ENCODE measurements at regions not wholly inside any gene's neighbourhood (a gene's known extent, or its start where the extent isn't known, plus 50 kb on each side); places are given as distances from the start of the nearest gene placed in this dataset.
"Not testable (repeated sequence)": the region's sequence is repeated elsewhere in the genome, so short reads cannot be mapped to it uniquely, and the experiment has no call there.

DNA sequence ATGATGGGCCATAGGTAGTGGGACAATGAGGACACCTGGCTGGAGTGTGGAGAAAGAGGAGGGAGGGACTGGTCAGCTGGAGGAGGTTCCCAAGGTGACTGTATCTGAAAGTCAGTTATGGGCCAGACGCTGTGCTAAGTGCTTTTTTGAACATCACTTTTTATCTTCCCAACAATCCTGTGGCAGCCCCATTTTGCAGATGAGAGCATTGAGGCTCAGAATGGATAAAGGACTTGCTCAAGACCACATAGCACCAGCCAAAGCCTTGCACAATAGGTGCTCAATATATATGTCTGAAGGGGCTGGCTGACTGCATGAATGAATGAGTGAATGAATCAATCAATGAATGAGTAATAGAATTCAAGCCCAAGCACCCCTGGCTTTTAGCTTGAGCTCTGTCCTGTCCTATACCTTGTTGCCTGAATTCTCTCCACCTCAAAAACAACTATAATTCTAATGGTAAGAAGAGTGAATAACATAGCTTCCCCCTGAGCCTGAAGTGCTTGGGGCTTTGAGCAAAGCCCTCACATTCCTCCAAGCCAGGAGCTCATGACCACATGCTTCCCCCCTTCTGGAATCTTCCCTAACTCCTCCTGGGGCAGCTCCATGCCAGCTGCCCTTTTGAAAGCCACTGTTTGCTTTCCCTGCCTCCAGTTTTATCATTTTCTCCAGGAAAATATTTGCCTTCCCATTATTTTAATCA lies 150.9 kb downstream of the RPLP1 start:
- DNase-seq: no peak

DNA sequence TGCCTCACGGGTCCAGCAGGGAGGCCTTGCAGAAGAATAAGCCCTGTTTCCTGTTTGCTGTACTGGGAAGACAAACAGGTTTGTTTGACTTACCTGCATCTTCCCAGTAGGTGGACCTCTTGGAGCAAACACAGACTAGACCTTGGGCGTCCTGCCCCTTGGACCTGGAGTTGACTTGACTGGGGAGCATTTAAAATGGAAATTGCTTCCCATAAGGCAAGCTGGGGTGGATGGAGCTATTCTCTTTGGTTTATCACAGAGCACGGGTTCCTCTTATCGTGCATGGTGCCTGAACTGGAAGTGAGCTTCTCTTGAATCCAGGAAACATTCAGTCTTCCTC lies 151.4 kb downstream of the RPLP1 start:
- no peak for DNase-seq

DNA sequence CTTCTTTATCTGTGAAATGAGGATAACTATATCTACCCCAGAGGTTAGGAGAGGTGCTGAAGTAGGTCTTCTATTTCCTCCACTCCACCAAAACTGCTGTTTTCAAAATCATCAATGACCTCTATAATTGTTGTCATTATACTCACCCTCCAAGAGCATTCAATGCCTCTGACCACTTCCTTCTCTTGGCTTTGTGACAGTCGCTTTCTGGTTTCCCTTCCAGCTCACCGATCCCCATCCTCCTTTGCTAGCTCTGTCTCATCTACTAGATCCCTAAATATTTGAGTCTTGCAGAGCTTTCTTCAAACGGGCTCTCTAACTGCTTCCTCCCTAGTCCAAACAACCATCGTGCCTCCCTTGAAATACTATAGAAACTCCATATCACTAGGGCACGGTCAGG lies 153.5 kb downstream of the RPLP1 start:
- DNase-seq: no peak

DNA sequence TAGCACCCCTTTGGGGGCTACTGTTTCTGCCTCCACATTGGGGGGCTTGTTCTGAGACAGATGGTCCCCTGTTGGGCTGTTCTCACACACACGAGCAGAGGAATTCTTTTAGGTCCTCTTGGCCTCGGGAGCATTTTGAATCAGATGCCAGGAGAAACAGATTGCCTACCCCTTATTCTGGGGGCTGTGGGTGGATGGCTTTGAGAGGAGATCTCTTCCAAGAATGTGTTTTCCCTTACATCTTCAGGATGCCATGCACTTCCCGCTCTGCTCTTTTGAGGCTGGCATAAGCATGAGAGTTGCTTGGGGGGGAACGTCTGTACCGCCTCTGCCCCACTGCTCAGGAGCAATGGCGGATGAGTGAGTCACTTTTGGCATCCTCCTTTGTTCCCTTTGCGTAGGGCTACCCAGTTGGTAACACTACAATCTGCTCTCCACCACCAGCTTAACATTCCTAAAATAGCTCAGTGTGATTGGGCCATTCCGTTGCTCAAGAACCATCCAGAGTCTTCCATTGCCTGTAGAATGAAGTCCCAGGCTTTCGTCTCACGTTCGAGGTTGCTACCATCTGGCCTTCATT lies 154.4 kb downstream of the RPLP1 start:
- DNase-seq: no peak

DNA sequence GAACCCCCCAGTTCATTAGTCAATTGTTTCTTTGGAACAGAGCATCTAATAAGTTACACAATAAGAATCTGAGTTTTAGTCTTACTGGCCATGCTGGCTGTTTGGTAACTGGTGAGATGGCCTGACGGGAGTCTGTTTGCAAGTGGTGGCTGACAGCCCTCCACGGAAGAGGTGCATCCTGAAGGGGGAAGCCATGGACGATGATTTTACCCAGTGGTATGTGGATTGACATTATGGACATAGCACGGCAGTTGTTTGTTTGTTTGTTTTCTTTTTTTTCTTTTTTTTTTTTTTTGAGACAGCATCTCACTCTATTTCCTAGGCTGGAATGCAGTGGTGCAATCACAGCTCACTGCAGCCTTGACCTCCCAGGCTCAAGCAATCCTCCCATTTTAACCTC lies 156.0 kb downstream of the RPLP1 start:
- DNase-seq: no peak

DNA sequence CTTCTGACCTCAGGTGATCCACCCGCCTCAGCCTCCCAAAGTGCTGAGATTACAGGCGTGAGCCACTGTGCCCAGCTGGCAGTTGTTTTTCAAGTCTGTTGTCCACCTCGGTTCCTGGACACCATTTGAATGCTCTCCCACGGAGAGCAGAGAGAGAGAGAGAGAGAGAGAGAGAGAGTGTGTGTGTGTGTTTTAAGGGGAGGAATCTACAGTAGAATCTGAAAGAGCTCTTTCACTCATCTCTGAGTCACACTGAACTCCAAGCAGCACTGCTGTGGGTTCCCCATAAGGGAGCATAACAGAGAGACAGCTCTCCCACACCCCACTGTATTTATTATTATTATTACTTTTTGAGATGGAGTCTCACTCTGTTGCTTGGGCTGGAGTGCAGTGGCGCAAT lies 156.6 kb downstream of the RPLP1 start:
- DNase-seq: no peak

DNA sequence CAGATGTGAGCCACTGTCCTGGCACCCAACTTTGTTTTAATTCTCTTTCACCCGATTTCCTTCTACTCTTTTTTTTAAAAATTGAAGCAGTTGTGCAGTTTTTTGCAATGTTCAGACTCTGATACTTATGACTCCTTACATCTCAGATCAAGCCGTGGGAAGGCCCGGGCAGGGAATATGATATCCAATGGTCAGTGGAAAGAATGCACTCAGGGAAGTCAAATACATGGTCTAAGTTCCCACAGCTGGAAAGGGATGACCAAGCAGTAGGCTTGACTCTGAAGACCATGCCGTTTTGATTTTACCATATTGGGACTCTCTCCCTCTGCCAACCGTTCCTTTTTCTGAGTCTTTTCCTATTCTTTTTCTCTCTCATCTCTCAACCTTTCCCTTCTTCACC lies 157.2 kb downstream of the RPLP1 start:
- no peak for DNase-seq

DNA sequence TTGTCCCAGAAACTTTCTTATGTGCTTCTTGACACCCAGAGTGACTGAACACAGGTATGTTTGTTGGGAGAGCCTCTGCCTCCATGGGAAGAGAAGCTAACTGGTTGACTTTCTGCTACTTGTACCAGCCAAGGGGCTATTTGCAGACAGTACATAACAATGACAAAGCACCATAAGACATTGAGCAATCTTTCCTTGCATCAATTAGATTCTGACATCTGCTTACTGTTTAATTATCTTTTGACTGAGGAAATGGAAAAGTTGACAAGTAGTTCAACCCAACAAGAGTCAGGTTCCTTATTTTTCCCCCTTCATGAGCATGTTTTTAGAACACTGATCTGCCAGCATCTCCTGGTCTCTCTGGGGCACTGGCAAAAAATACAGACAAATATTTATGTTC lies 157.7 kb downstream of the RPLP1 start:
- no peak for DNase-seq

DNA sequence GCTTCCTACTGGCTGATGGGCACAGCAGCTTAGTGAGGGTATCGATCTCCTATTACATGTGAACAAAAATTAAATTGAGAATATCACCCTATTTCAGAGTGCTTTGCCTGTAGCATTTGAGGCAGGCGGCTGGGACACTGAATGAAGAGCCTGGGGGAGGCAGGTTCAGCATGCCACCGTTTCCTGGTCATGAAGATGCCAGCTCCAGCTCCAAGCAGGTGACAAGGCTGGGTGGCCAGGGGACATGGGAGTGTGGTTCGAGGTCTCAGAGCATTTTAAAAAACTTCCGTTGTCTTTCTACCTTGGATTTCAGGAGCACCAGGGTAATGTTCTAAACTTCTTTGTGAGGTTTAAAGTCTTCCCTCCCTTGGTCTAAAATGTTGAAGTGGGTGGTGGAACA lies 158.2 kb downstream of the RPLP1 start:
- DNase-seq: no peak

DNA sequence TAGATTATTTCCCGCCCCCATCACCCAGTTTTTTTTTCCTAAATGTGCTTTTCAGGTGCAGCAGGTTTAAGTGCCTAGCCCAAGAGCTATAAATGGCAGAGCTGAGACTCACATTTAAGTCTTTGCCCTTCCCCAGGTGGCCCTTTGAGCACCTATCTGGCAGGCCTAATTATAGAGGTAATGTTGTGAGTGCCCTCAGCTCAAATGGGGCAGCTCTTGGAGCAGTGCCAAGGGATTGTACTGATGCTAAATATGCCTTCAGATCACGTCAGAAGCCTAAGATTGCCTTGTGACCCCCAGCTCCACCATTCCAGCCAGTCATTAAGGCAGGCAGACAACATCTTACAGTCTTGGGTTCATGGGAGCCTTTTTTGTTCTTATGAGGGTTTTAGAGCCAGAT lies 159.5 kb downstream of the RPLP1 start:
- no peak for DNase-seq

DNA sequence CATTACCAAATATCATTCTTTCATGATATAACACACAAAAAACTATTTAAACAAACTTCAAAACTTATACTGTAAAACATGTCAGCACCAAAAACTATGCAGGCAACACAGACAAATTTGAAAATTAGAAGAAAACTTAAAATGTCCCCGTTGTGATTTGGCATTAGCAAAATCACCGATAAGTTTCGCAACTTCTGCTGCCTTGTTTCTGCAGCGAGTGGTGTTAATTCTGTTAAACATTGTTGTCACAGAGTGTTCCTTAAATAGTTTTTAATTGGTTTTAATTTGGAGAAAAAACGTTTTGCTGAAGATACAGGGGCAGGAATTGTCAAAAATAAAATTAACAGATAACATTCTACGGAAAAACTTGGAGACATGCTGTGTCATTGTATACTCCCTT lies 160.6 kb downstream of the RPLP1 start:
- DNase-seq: no peak

DNA sequence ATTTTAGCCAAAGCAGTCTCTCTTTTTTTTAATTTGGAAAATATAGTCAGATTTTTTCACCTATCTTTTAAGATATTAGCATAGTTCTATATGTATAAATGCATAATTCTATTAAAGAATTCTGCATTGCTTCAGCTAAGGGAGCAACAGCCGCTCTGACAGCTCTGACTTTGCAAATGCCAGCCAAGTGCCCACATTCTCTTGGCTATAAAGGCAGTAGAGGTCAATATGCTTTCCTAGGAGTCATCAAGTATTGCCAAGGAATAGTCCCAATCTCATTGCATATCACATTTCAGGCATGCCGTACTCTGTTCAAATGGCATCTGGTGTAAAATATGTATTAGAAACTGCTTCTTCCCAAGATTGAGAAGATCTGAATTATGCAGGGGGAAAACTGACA lies 161.4 kb downstream of the RPLP1 start:
- DNase-seq: no peak

DNA sequence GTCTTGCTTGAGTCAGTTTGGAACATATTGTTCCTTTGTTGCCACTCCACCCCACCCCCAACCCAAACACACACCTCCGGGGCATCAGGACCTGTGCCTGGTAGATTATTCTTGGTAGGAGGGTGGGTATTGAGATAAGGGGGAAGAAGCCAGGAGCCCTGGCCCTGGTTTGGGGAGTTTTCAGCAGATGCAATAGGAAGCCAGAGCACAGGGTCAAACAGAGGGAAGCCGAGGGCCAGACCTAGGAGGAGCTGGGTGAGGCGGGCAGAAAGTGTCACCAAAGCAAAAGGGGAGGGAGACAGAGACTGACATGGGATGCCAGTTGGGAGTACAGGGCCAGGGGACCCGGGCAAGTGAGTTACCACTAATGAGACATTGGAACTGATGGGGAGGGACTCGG lies 163.1 kb downstream of the RPLP1 start:
- DNase-seq: no peak

DNA sequence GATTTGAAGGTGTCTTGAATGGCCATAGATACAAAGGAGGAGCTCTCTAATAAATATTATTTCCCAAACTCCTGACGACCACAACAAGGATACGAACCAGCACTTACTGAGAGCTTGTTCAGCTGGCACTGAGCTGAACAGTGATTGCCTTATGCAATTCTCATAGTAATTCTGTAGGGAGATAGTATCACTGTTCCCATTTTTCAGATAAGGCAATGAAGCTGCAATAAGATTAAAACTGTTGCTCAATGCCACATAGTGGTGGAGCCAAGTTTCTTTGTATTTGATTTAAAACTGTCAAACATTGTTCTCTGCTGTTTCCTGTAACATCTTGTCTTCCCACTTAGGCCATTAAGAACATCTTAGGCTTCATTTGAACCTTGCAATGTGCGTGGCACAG lies 163.9 kb downstream of the RPLP1 start:
- no peak for DNase-seq

DNA sequence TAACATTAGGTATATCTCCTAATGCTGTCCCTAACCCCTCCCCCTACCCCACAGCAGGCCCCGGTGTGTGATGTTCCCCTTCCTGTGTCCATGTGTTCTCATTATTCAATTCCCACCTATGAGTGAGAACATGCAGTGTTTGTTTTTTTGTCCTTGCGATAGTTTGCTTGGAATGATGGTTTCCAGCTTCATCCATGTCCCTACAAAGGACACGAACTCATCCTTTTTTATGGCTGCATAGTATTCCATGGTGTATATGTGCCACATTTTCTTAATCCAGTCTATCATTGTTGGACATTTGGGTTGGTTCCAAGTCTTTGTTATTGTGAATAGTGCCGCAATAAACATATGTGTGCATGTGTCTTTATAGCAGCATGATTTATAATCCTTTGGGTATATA lies 164.5 kb downstream of the RPLP1 start:
- DNase-seq: not testable (repeated sequence)

DNA sequence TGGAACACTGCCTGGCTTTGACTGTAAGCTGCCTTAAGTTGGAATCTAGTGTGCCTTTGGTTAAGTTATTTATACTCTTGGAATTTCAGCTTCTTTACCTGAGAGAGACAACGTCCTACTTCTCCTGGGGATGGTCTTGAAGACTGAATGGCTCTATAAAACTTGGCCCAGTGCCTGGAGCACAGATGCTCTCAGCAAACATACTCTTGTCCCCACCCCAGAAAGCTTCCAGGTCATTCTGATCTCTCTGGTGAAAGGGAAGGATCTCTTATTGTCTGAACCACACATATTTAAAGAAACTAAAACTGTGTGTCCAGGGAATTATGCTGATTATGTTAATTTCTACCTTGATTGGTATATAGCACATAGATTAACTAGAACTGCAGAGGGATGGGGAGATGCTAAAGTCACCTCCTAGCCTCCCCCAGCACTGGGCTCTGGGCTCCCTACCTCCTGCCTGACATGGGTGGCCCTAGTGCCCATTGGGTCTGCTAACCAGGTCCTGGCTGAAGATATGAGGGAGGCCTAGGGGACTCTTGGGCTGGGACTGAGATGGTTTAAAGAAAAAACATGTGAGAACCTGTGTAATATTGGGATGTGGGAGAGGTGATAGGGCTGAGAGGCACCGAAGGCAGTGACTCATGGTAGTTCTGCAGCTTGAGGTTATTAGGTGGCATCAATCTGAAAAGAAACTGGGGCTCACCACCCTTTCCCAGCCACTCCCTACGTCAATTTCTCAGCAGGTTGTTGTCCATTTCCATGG lies 171.0 kb downstream of the RPLP1 start:
- DNase-seq: no peak

DNA sequence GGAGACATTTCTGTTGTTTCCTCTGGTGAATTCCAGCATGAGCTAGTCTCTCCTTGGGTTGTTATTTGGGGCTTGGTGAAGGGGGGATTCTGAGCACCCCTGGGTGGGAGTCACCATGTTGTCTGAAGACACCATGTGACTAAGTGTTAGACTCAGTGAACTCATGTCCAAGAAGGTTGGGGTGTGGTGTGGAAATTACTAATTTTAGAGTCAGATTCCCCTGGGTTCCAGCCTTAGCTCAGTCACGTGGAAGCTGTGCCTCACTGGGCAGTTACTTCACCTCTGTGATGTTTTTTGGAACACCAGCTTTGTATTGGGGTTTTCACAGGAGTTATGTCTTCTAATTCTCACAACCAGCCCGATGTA lies 171.5 kb downstream of the RPLP1 start:
- no peak for DNase-seq

DNA sequence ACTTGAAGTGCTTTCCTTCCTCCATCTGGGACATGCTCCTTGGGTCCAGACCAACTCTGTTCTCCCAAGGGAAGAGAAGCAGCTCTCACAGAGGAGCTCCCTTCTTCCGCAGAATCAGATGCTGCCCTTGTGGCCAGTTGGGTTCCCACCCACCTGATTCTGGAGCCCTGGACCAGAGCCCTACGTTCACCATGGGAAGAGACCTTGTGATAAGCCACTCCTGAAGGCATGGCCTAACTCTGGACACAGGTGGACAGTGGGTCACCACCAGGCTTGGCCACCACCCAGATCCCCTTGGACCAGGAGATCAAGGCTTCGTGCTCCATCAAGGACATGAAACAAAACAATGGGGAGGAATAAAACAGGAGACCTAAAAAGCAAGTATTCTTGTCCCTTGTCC lies 172.2 kb downstream of the RPLP1 start:
- DNase-seq: no peak

DNA sequence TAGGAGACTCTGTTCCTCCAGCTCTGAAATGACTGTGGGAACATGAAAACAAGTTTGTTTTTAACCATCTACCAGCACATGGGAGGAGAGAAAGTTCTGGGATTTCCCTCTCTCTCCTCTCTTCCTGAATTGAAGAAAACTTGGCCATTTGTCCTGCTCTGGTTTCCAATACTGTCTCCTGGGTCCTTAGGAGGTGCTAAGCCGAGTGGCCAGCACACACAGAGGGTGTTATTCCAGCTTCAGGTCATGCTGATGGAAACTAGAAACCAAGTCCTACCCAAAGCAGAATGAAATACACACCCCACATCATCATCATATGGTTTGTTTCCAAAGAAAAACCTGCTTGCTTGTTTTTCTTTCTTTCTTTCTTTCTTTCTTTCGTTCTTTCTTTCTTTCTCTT lies 172.7 kb downstream of the RPLP1 start:
- DNase-seq: no peak

DNA sequence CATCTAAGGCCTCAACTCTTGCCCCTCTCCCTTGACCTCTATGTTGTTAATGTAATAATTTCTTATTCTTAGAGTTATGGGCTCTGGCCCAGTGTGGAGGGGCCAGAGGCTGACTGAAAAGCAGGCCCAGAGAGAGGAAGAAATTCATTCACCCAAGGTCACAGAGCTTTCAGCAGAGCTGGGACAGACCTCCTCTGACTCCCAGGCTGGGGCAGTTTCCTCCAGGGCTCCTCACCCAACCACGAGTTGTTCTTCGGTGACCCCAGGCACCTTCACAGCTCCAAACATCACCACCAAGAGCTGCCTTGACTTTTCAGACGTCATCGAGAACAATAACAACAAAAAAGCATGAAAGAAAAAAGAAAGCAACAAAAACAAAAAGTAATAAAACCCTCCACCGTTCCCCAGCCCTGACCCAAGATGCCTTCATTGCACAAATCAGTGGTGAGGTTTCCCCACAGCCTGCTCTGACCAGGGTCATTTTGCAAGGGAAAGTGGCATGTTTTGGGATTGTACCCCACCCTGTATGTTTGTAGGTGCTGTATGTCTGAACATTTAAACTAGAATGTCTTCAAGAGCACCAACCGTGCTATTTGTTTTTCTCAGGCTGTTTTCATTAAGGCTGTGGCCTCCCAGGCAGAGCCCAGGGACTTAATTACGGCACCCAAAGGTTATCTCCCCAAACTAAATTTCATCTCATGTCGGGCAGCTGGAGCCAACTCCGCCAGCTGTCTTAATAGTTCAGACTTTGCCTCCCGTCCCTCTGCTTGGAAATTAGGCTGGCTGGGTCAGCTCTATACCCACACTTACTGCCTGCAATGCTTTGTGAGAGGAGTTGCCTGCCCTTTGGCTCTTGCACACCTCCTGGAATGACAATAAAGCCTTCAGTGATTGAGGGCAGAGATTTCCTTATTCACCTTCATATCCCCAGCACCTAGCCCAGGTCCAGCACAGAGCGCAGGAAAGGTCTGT lies 173.8 kb downstream of the RPLP1 start:
- DNase-seq: no peak

DNA sequence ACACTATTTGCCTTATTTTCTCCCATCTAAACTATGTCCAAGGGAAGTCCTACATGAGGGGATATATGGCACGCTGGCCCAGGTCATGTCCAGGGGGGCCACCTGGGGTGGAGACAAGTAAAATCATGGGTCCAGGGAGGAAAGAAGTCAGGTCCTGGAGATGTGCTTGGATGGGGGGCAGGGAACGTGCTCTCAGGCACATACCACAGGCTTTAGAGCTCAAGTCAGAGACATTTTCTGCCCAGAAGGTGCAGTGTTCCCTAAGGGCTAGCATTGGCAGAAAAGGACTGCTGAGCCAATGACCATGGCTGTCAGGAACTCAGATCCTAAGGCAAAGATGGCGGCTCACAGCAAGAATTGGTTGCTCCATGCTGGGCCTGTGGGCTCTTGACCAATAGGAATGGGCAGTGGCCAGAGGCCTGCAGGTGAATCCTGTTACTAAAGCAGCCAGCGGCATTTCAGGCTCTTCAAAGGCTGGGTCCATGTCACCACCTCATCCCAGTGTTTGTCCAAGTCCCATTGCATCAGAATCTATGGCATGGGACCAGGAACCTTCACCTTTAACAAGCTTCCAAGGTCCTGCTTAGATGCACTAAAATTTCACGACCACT lies 175.0 kb downstream of the RPLP1 start:
- no peak for DNase-seq

DNA sequence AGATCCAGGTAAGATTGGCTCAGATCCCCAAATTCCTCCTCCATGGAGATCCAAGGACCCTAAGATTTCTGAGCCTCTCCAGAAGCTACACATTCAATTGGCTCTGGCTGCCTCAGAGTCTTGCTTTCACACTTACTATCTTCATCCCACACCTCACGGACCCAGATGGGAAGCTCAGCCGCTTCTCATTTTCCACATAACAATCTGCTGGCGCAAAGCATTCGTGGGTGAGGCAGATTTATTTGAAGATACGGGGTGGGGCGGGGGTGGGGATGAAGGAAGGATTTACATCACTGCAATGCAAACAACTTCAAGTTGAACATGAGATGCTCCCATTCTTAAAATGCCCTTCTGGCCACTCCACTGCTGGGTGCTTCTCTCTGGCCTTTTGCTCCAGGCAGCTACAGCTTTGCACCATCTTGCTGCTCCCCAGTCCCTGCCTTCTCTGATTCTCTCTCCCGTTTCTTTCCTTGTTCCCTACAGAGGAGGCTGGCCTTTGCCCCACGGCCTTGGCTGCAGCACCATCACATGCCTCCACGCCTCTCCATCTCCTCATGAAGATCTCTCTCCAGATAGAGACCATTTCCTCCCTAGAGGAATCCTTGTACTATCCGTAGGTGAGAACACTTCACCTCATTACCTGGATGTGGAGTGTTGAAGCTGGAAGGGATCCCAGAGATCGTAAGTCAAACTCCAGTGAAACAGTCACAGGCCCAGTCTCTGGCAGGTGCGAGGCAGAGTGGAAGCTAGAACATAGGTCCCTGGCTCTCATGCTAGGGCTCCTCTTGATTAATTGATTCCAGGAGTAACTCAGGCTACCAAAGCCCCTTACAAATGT lies 175.9 kb downstream of the RPLP1 start:
- no peak for DNase-seq

All from activated naive CD4-positive, alpha-beta T cell treated with anti-CD3 and anti-CD28 coated beads, Interleukin-2, amount 50 U/mL, for 16 hours (primary cell).